ENCODE measurements at regions not wholly inside any gene's neighbourhood (a gene's known extent, or its start where the extent isn't known, plus 50 kb on each side); places are given as distances from the start of the nearest gene placed in this dataset.

DNA sequence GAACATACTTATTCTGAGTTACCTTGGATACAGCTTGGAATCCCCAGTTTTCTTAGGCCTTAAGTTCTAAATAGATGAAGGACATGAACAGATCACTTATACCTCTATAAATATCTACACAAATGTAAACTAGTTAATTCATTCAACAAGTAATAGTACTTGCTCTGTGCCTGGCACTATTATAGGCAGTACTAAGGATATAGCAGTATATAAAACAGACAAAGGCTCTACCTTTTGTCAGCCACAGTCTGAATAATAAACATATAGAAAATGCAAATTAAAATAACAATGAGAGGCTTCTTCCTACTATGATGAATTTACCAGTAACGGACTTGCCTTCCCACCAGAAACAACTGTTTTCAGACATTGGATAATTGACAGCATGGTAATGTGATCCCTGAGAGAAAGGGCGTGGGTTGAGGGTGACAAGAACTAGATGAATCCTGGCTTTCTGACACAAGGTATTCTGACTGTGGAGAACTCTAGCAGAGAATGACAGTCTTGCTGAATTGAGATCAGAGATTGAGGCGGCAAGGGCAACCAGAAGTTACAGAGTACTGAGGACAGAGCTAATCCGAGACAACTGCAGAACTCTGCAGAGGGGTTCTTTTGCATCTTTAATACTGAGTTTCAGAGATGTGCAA, 170.5 kb downstream of the TANC2 start:
- Histone ChIP-seq H3K36me3 (ENCODE audit: insufficient read depth, low read length) (no peaks in the 10 kb centered on the region), H4K20me1 (ENCODE audit: insufficient read depth, low read length) (no peaks in the 10 kb centered on the region), H3K4me3 (ENCODE audit: low read depth, low read length, poor library complexity, severe bottlenecking) (no peak overlapping the region), H3K4me1 (ENCODE audit: insufficient read depth, low read length, severe bottlenecking) (no peaks in the 10 kb centered on the region), H3F3A (ENCODE audit: insufficient read depth, low read length) (no peaks in the 10 kb centered on the region), H2AFZ (ENCODE audit: low read length) (no peak overlapping the region), H3K9ac (ENCODE audit: low read length) (no peak overlapping the region), H3K9me2 (ENCODE audit: low read depth, low read length) (no peaks in the 10 kb centered on the region), H3K79me2 (ENCODE audit: insufficient read depth, low read length) (no peaks in the 10 kb centered on the region), H3K27ac (ENCODE audit: low read depth, low read length, poor library complexity, severe bottlenecking) (no peak overlapping the region), H3K27me3 (ENCODE audit: insufficient read depth, low read length) (no peaks in the 10 kb centered on the region), H3K4me2 (ENCODE audit: low read length) (no peak overlapping the region), H3K9me3 (ENCODE audit: low read length) (no peaks in the 10 kb centered on the region)
- TF ChIP-seq, protein P1, sequence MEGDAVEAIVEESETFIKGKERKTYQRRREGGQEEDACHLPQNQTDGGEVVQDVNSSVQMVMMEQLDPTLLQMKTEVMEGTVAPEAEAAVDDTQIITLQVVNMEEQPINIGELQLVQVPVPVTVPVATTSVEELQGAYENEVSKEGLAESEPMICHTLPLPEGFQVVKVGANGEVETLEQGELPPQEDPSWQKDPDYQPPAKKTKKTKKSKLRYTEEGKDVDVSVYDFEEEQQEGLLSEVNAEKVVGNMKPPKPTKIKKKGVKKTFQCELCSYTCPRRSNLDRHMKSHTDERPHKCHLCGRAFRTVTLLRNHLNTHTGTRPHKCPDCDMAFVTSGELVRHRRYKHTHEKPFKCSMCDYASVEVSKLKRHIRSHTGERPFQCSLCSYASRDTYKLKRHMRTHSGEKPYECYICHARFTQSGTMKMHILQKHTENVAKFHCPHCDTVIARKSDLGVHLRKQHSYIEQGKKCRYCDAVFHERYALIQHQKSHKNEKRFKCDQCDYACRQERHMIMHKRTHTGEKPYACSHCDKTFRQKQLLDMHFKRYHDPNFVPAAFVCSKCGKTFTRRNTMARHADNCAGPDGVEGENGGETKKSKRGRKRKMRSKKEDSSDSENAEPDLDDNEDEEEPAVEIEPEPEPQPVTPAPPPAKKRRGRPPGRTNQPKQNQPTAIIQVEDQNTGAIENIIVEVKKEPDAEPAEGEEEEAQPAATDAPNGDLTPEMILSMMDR (IDR thresholded peaks at IDR 0.05; ENCODE audit: low read length) = no peak
- TF ChIP-seq EZH2 (IDR thresholded peaks at IDR 0.05; ENCODE audit: borderline replicate concordance, low read length) = no peak

DNA sequence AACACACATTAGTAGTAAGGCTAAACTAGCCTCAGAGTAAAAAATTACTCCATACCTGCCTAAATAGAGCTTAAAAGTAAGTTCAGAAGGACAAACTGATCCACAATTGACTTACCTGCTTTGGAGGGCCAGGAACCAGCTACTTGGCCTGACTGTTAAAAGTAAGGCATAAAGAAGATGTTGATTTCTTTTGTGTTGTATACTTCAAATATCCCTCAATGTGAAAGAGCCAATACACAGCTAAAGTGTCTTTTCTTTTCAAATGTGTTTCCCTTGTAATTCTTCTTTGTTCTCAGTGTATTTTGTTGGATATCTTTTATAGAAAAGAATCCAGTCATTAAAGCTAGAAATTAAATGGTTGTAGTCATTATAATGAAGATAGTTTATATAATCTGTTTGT, 171.1 kb downstream of the TANC2 start:
- no peaks in the 10 kb centered on the region for H3K4me1 ChIP-seq (ENCODE audit: insufficient read depth, low read length, severe bottlenecking)
- no peaks in the 10 kb centered on the region for H3F3A ChIP-seq (ENCODE audit: insufficient read depth, low read length)
- H3K36me3 ChIP-seq (ENCODE audit: insufficient read depth, low read length) = no peaks in the 10 kb centered on the region
- H3K27me3 ChIP-seq (ENCODE audit: insufficient read depth, low read length) = no peaks in the 10 kb centered on the region
- H3K4me2 ChIP-seq (ENCODE audit: low read length) = no peak overlapping the region
- H3K79me2 ChIP-seq (ENCODE audit: insufficient read depth, low read length) = no peaks in the 10 kb centered on the region
- H4K20me1 ChIP-seq (ENCODE audit: insufficient read depth, low read length) = no peaks in the 10 kb centered on the region
- no peak overlapping the region for H3K4me3 ChIP-seq (ENCODE audit: low read depth, low read length, poor library complexity, severe bottlenecking)
- H3K9me2 ChIP-seq (ENCODE audit: low read depth, low read length) = no peaks in the 10 kb centered on the region
- no peak overlapping the region for H3K9ac ChIP-seq (ENCODE audit: low read length)
- no peak overlapping the region for H2AFZ ChIP-seq (ENCODE audit: low read length)
- H3K9me3 ChIP-seq (ENCODE audit: low read length) = no peaks in the 10 kb centered on the region
- no peak overlapping the region for H3K27ac ChIP-seq (ENCODE audit: low read depth, low read length, poor library complexity, severe bottlenecking)
- TF ChIP-seq, protein P1 (IDR thresholded peaks at IDR 0.05; ENCODE audit: low read length) = no peak
- no peak for TF ChIP-seq EZH2 (IDR thresholded peaks at IDR 0.05; ENCODE audit: borderline replicate concordance, low read length)

DNA sequence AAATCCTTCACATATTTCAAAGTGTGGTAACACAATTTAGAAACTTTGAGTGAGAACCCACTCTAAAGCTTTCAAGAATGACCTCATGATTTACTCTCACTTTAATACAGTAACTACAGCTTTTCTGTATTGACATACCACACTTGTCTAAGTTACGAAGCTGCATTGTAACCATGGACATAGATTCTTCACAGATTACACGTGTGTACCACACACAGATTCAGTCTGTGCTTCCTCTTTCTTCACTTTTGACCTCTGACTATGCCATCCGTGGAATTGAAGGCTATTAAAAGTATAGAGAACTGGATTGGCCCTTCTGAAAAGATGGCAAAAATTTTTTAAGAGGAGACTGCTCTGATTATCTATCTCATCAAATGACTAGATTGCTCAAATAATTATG, 172.7 kb downstream of the TANC2 start:
- H2AFZ ChIP-seq (ENCODE audit: low read length) = no peak overlapping the region
- H3K9me2 ChIP-seq (ENCODE audit: low read depth, low read length) = no peaks in the 10 kb centered on the region
- no peaks in the 10 kb centered on the region for H3K27me3 ChIP-seq (ENCODE audit: insufficient read depth, low read length)
- H3K9ac ChIP-seq (ENCODE audit: low read length) = no peak overlapping the region
- no peaks in the 10 kb centered on the region for H3K9me3 ChIP-seq (ENCODE audit: low read length)
- no peak for TF ChIP-seq EZH2 (IDR thresholded peaks at IDR 0.05; ENCODE audit: borderline replicate concordance, low read length)
- TF ChIP-seq, protein P1 (IDR thresholded peaks at IDR 0.05; ENCODE audit: low read length) = no peak
- no peak overlapping the region for H3K4me3 ChIP-seq (ENCODE audit: low read depth, low read length, poor library complexity, severe bottlenecking)
- no peaks in the 10 kb centered on the region for H3F3A ChIP-seq (ENCODE audit: insufficient read depth, low read length)
- no peaks in the 10 kb centered on the region for H3K79me2 ChIP-seq (ENCODE audit: insufficient read depth, low read length)
- H3K27ac ChIP-seq (ENCODE audit: low read depth, low read length, poor library complexity, severe bottlenecking) = no peak overlapping the region
- H4K20me1 ChIP-seq (ENCODE audit: insufficient read depth, low read length) = no peaks in the 10 kb centered on the region
- no peak overlapping the region for H3K4me2 ChIP-seq (ENCODE audit: low read length)
- no peaks in the 10 kb centered on the region for H3K36me3 ChIP-seq (ENCODE audit: insufficient read depth, low read length)
- H3K4me1 ChIP-seq (ENCODE audit: insufficient read depth, low read length, severe bottlenecking) = no peaks in the 10 kb centered on the region
